Calu3 (cell line): ENCODE measurements at regions not wholly inside any gene's neighbourhood (a gene's known extent, or its start where the extent isn't known, plus 50 kb on each side); places are given as distances from the start of the nearest gene placed in this dataset.

Experiments
- BruUV-seq: library from RNA; stranded (reverse); fragments of 400-500 nt; replicated peaks from 2 replicates; lab custom pipeline; 2021; lab: Mats Ljungman, UMichigan
- CTCF ChIA-PET: fragments of 300-600 bp; sonication (Branson Sonifier 250); formaldehyde crosslinking; loops from one replicate; lab custom pipeline; 2022; ENCODE audit warnings: antibody characterized with exemption; lab: Charles Lee
- DNase-seq: peaks from one replicate; pipeline ENCODE4 v3.0.0; 2022
- H3K27ac Mint-ChIP-seq: one replicate; pipeline ENCODE4 v1.8.0; 2022; ENCODE audit warnings: mixed read lengths; ENCODE audit not compliant: unreplicated experiment
- H3K27me3 Mint-ChIP-seq: one replicate; pipeline ENCODE4 v1.8.0; 2022; ENCODE audit warnings: mixed read lengths; ENCODE audit not compliant: unreplicated experiment
- H3K36me3 Mint-ChIP-seq: one replicate; pipeline ENCODE4 v1.8.0; 2022; ENCODE audit warnings: mild to moderate bottlenecking, moderate library complexity, mixed read lengths; ENCODE audit not compliant: insufficient read depth, unreplicated experiment
- H3K4me1 Mint-ChIP-seq: one replicate; pipeline ENCODE4 v1.8.0; 2022; ENCODE audit warnings: mild to moderate bottlenecking, low read depth, mixed read lengths; ENCODE audit not compliant: unreplicated experiment
- H3K4me3 Mint-ChIP-seq: one replicate; pipeline ENCODE4 v1.8.0; 2022; ENCODE audit warnings: mild to moderate bottlenecking, low read depth, moderate library complexity, mixed read lengths; ENCODE audit not compliant: unreplicated experiment
- H3K9me3 Mint-ChIP-seq: one replicate; pipeline ENCODE4 v1.8.0; 2022; ENCODE audit warnings: low read depth, mixed read lengths; ENCODE audit not compliant: unreplicated experiment
- CTCF ChIP-seq: fragments of 200-600 bp; IDR thresholded peaks from one replicate; pipeline ENCODE4 v1.8.0; 2022; ENCODE audit warnings: antibody characterized with exemption; ENCODE audit not compliant: unreplicated experiment
- intact Hi-C: fragments of 100-400 bp; cut with micrococcal nuclease; formaldehyde crosslinking; loops from one replicate; pipeline ENCODE4 v1.10.0; 2022; ENCODE audit not compliant: unreplicated experiment

GRCh38 chr1:14495381-14495780 is 103.1 kb upstream of the KAZN start:
- Mint-ChIP-seq H3K27ac (no peak overlapping the region), H3K4me1 (no peaks in the 10 kb centered on the region), H3K4me3 (no peak overlapping the region), H3K27me3 (no peaks in the 10 kb centered on the region), H3K36me3 (no peaks in the 10 kb centered on the region), H3K9me3 (peaks cover 4% of the 10 kb centered on the region)
- CTCF ChIA-PET = no interaction called here
- no peak for DNase-seq
- TF ChIP-seq CTCF = no peak
- intact Hi-C loops = no loop called here
- BruUV-seq = no TSS peak

GRCh38 chr1:14495996-14496395 is 102.5 kb upstream of the KAZN start:
- Mint-ChIP-seq H3K4me3 (no peak overlapping the region), H3K27ac (no peak overlapping the region), H3K27me3 (no peaks in the 10 kb centered on the region), H3K36me3 (no peaks in the 10 kb centered on the region), H3K9me3 (peaks cover 4% of the 10 kb centered on the region), H3K4me1 (no peaks in the 10 kb centered on the region)
- DNase-seq = no peak
- no peak for TF ChIP-seq CTCF
- CTCF ChIA-PET = no interaction called here
- no TSS peak for BruUV-seq
- intact Hi-C loops = no loop called here

- Mint-ChIP-seq H3K9me3 (peaks cover 2% of the 10 kb centered on the region), H3K4me1 (no peaks in the 10 kb centered on the region), H3K27me3 (no peaks in the 10 kb centered on the region), H3K36me3 (no peaks in the 10 kb centered on the region), H3K27ac (no peak overlapping the region), H3K4me3 (no peak overlapping the region)
- DNase-seq = no peak
- CTCF ChIA-PET = no interaction called here
- no TSS peak for BruUV-seq
- TF ChIP-seq CTCF = no peak
- intact Hi-C loops = no loop called here
Observed at GRCh38 chr1:14498839-14499238, 99.6 kb upstream of the KAZN start.

- Mint-ChIP-seq H3K4me3 (no peak overlapping the region), H3K36me3 (no peaks in the 10 kb centered on the region), H3K4me1 (no peaks in the 10 kb centered on the region), H3K27me3 (no peaks in the 10 kb centered on the region), H3K27ac (no peak overlapping the region), H3K9me3 (no peaks in the 10 kb centered on the region)
- CTCF ChIA-PET = no interaction called here
- TF ChIP-seq CTCF = no peak
- intact Hi-C loops = no loop called here
- peak; percentile 3 for DNase-seq
- BruUV-seq = no TSS peak
Observed at GRCh38 chr1:14499312-14500040, 99.0 kb upstream of the KAZN start.
